Endothelial cell (in vitro differentiated cells): ENCODE measurements at regions not wholly inside any gene's neighbourhood (a gene's known extent, or its start where the extent isn't known, plus 50 kb on each side); places are given as distances from the start of the nearest gene placed in this dataset.

Experiments
- DNase-seq: peaks from one replicate; pipeline ENCODE4 v3.0.0; 2021; ENCODE audit warnings: low spot score
- H3K27ac Mint-ChIP-seq: one replicate; pipeline ENCODE4 v1.8.0; 2021; ENCODE audit warnings: mixed read lengths, inconsistent platforms; ENCODE audit not compliant: unreplicated experiment
- H3K27me3 Mint-ChIP-seq: one replicate; pipeline ENCODE4 v1.8.0; 2021; ENCODE audit warnings: mild to moderate bottlenecking, moderate library complexity, mixed read lengths, inconsistent platforms; ENCODE audit not compliant: unreplicated experiment
- H3K36me3 Mint-ChIP-seq: one replicate; pipeline ENCODE4 v1.8.0; 2021; ENCODE audit warnings: mild to moderate bottlenecking, low read depth, mixed read lengths, inconsistent platforms; ENCODE audit not compliant: unreplicated experiment
- H3K4me1 Mint-ChIP-seq: one replicate; pipeline ENCODE4 v1.8.0; 2021; ENCODE audit warnings: mild to moderate bottlenecking, mixed read lengths, inconsistent platforms; ENCODE audit not compliant: unreplicated experiment
- H3K4me3 Mint-ChIP-seq: one replicate; pipeline ENCODE4 v1.8.0; 2021; ENCODE audit warnings: mild to moderate bottlenecking, mixed read lengths, inconsistent platforms; ENCODE audit not compliant: unreplicated experiment
- H3K9me3 Mint-ChIP-seq: one replicate; pipeline ENCODE4 v1.8.0; 2021; ENCODE audit warnings: mixed read lengths, inconsistent platforms; ENCODE audit not compliant: unreplicated experiment
- TF ChIP-seq, protein P1 (sequence below): fragments of 200-600 bp; sonication (generic); IDR thresholded peaks from one replicate; pipeline ENCODE4 v1.5.0; 2021; ENCODE audit warnings: antibody characterized with exemption; ENCODE audit not compliant: unreplicated experiment

DNA sequence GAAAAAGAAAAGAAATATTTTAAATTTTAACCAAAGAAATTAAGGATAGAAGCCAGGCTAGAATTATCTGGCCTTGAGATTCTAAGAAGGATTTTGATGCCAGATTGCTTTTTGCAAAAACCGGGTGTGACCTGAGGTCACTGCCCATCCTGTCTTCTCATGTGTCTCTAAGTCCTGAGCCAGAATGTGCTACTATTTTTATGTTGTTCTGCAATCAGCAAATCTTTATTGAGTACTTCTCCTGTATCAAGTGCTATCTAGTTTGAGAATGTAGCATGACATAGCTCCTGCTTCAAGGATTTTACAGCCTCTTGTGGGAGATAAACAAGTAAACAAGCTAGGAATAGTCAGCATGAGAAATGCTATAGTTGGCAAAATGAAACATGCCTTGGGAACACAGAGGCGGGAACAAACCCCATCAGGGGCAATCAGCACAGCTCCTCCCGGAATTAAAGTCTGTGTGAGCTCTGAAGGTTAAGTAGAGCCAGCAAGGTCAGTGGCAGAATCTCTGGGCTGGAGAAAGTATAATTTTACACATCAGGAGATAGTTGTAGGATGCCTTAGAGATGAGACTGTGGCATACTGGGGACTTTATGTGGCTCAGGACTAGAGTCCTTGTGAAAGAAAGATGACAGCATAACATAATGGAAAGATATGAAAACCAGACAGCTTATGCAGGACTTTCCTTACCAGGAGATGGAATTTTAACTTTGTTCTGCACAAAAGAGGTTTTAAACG is 899.5 kb upstream of the SLC10A2 start:
- H3K4me1 Mint-ChIP-seq: no peaks in the 10 kb centered on the region
- H3K27me3 Mint-ChIP-seq: no peaks in the 10 kb centered on the region
- H3K36me3 Mint-ChIP-seq: no peaks in the 10 kb centered on the region
- no peak overlapping the region for H3K27ac Mint-ChIP-seq
- H3K9me3 Mint-ChIP-seq: no peaks in the 10 kb centered on the region
- H3K4me3 Mint-ChIP-seq: no peak overlapping the region
- TF ChIP-seq, protein P1, sequence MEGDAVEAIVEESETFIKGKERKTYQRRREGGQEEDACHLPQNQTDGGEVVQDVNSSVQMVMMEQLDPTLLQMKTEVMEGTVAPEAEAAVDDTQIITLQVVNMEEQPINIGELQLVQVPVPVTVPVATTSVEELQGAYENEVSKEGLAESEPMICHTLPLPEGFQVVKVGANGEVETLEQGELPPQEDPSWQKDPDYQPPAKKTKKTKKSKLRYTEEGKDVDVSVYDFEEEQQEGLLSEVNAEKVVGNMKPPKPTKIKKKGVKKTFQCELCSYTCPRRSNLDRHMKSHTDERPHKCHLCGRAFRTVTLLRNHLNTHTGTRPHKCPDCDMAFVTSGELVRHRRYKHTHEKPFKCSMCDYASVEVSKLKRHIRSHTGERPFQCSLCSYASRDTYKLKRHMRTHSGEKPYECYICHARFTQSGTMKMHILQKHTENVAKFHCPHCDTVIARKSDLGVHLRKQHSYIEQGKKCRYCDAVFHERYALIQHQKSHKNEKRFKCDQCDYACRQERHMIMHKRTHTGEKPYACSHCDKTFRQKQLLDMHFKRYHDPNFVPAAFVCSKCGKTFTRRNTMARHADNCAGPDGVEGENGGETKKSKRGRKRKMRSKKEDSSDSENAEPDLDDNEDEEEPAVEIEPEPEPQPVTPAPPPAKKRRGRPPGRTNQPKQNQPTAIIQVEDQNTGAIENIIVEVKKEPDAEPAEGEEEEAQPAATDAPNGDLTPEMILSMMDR: no peak
- DNase-seq: no peak

DNA sequence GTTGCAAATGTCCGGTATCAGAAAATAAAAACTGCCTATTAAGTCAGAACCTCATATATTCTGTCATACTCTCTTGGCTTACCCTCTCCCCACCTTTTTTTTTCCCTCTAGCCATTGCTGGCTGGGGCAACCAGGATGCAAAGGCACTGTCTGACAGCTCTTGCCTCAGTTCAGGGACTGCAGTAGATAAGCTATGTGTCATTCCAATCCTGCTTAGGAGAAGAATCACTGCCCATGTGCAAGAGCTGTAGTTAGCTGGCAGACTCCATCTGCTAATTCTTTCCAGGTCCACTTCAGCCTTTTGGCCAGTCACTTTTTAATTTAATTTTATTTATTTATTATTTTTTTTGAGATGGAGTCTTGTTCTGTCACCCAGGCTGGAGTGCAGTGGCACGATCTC is 895.6 kb upstream of the SLC10A2 start:
- DNase-seq: no peak
- no peaks in the 10 kb centered on the region for H3K4me1 Mint-ChIP-seq
- no peak overlapping the region for H3K4me3 Mint-ChIP-seq
- no peaks in the 10 kb centered on the region for H3K27me3 Mint-ChIP-seq
- no peaks in the 10 kb centered on the region for H3K9me3 Mint-ChIP-seq
- TF ChIP-seq, protein P1: no peak
- no peak overlapping the region for H3K27ac Mint-ChIP-seq
- H3K36me3 Mint-ChIP-seq: no peaks in the 10 kb centered on the region

DNA sequence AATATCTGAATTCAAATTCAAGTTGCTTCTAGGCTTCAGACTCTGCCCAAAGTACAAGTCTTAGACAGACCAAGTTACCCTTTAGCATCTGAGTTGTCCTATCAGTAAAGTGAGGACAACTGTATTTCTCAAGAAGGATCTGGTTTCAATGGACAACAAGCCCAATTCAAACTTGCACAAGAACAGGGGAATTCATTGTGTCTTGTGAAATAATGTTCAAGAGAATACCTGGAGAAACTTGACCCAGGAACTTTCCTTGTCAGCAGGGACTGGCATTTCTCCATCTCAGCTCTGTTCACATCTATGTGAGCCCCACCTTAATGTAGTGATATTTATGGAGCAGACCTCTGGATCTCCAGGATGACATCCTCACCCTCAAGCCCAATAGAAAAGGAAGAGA is 894.9 kb upstream of the SLC10A2 start:
- TF ChIP-seq, protein P1: no peak
- no peaks in the 10 kb centered on the region for H3K9me3 Mint-ChIP-seq
- H3K4me3 Mint-ChIP-seq: no peak overlapping the region
- no peaks in the 10 kb centered on the region for H3K4me1 Mint-ChIP-seq
- no peak for DNase-seq
- no peak overlapping the region for H3K27ac Mint-ChIP-seq
- H3K27me3 Mint-ChIP-seq: no peaks in the 10 kb centered on the region
- no peaks in the 10 kb centered on the region for H3K36me3 Mint-ChIP-seq

- Mint-ChIP-seq H3K9me3 (no peaks in the 10 kb centered on the region), H3K4me1 (no peaks in the 10 kb centered on the region), H3K36me3 (no peaks in the 10 kb centered on the region), H3K27me3 (peaks cover under 1% of the 10 kb centered on the region), H3K27ac (no peak overlapping the region), H3K4me3 (no peak overlapping the region)
- no peak for DNase-seq
- TF ChIP-seq, protein P1: no peak
Measured at GRCh38 chr13:103960001-103960400, 893.8 kb upstream of the SLC10A2 start.

- Mint-ChIP-seq H3K27ac (no peak overlapping the region), H3K4me1 (no peaks in the 10 kb centered on the region), H3K27me3 (peaks cover 1% of the 10 kb centered on the region), H3K36me3 (no peaks in the 10 kb centered on the region), H3K4me3 (no peak overlapping the region), H3K9me3 (no peaks in the 10 kb centered on the region)
- no peak for DNase-seq
- TF ChIP-seq, protein P1: no peak
Measured at GRCh38 chr13:103958691-103959090, 892.5 kb upstream of the SLC10A2 start.
